Mesodermal cell (in vitro differentiated cells): ENCODE measurements at regions not wholly inside any gene's neighbourhood (a gene's known extent, or its start where the extent isn't known, plus 50 kb on each side); places are given as distances from the start of the nearest gene placed in this dataset.
"Not testable (repeated sequence)": the region's sequence is repeated elsewhere in the genome, so short reads cannot be mapped to it uniquely, and the experiment has no call there.

Experiments
- H3K27ac ChIP-seq: 2 replicates; pipeline ENCODE4 v1.7.0; 2013; ENCODE audit warnings: mild to moderate bottlenecking, low read depth, low read length, moderate library complexity; ENCODE audit not compliant: severe bottlenecking
- H3K36me3 ChIP-seq: 2 replicates; pipeline ENCODE4 v1.7.1; 2013; ENCODE audit warnings: mild to moderate bottlenecking, low read length, moderate library complexity; ENCODE audit not compliant: control insufficient read depth, insufficient read depth
- H3K4me1 ChIP-seq: one replicate; pipeline ENCODE4 v1.7.1; 2013; ENCODE audit warnings: mild to moderate bottlenecking, low read length; ENCODE audit not compliant: insufficient read depth, control insufficient read depth, poor library complexity, severe bottlenecking
- H3K4me3 ChIP-seq: 2 replicates; pipeline ENCODE4 v1.7.0; 2013; ENCODE audit warnings: low read length, control low read depth, mild to moderate bottlenecking; ENCODE audit not compliant: insufficient read depth, poor library complexity, severe bottlenecking; ENCODE audit errors: extremely low read depth
- H3K9me3 ChIP-seq: 2 replicates; pipeline ENCODE4 v1.7.1; 2013; ENCODE audit warnings: mild to moderate bottlenecking, low read length, moderate library complexity; ENCODE audit not compliant: control insufficient read depth
- WGBS, 2 experiments: methylation state at CpG; one replicate each; pipeline ENCODE4 v1.1.5; 2013; ENCODE audit warnings: missing lambda C conversion rate in 2 of 2; ENCODE audit not compliant: insufficient coverage in 2 of 2; 5-methylcytosine and 5-hydroxymethylcytosine counted together

- Histone ChIP-seq H3K9me3 (no peaks in the 10 kb centered on the region), H3K4me3 (no peak overlapping the region), H3K27ac (no peak overlapping the region), H3K4me1 (no peaks in the 10 kb centered on the region), H3K36me3 (no peaks in the 10 kb centered on the region)
- no CpG with 5 or more reads among the region's 1 CpG for whole genome bisulfite sequencing, 2 experiments
Observed at GRCh38 chr5:103741984-103742383, 179.4 kb upstream of the NUDT12 start.

- H3K36me3 ChIP-seq, H3K4me1 ChIP-seq, H3K9me3 ChIP-seq, H3K4me3 ChIP-seq, H3K27ac ChIP-seq: not testable (repeated sequence)
- WGBS, 2 experiments, result 95 to 97% methylated on average over 5 to 6 of the region's 8 CpGs
Observed at GRCh38 chr5:103736343-103736742, 173.8 kb upstream of the NUDT12 start.

- no peaks in the 10 kb centered on the region for H3K4me1 ChIP-seq
- peaks cover 13% of the 10 kb centered on the region for H3K9me3 ChIP-seq
- no peak overlapping the region for H3K4me3 ChIP-seq
- H3K27ac ChIP-seq, result no peak overlapping the region
- no peaks in the 10 kb centered on the region for H3K36me3 ChIP-seq
Observed at GRCh38 chr5:103724271-103724670, 161.7 kb upstream of the NUDT12 start.

DNA sequence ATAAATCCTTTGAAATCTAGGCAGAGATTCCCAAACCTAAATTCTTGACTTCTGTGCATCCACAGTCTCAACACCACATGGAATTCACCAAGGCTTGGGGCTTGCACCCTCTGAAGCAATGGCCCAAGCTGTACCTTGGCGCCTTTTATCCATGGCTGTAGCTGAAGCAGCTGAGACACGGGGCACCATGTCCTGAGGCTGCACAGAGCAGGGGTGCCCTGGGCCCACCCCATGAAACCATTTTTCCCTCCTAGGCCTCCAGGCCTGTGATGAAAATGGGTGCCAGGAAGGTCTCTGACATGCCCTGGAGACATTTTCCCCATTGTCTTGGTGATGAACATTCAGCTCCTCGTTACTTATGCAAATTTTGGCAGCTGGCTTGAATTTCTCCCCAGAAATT is 158.6 kb upstream of the NUDT12 start:
- Histone ChIP-seq H3K27ac (no peak overlapping the region), H3K4me3 (no peak overlapping the region), H3K9me3 (peaks cover 13% of the 10 kb centered on the region), H3K36me3 (no peaks in the 10 kb centered on the region), H3K4me1 (no peaks in the 10 kb centered on the region)
- WGBS, 2 experiments, result 84 to 100% methylated on average over 1 to 2 of the region's 3 CpGs

- Histone ChIP-seq H3K4me3 (no peak overlapping the region), H3K27ac (no peak overlapping the region), H3K4me1 (no peaks in the 10 kb centered on the region), H3K9me3 (peaks cover 13% of the 10 kb centered on the region), H3K36me3 (no peaks in the 10 kb centered on the region)
- 69 to 83% methylated on average over 1 of the region's 1 CpG for WGBS, 2 experiments
Observed at GRCh38 chr5:103718108-103718507, 155.5 kb upstream of the NUDT12 start.

- no peaks in the 10 kb centered on the region for H3K9me3 ChIP-seq
- H3K36me3 ChIP-seq, result no peaks in the 10 kb centered on the region
- H3K4me1 ChIP-seq, result no peaks in the 10 kb centered on the region
- H3K4me3 ChIP-seq, result no peak overlapping the region
- no peak overlapping the region for H3K27ac ChIP-seq
Observed at GRCh38 chr5:103708601-103709000, 146.0 kb upstream of the NUDT12 start.

- H3K4me3 ChIP-seq, result no peak overlapping the region
- 83 to 92% methylated on average over 1 to 4 of the region's 4 CpGs for WGBS, 2 experiments
- H3K36me3 ChIP-seq, result no peaks in the 10 kb centered on the region
Observed at GRCh38 chr5:103706939-103707682, 144.5 kb upstream of the NUDT12 start.

DNA sequence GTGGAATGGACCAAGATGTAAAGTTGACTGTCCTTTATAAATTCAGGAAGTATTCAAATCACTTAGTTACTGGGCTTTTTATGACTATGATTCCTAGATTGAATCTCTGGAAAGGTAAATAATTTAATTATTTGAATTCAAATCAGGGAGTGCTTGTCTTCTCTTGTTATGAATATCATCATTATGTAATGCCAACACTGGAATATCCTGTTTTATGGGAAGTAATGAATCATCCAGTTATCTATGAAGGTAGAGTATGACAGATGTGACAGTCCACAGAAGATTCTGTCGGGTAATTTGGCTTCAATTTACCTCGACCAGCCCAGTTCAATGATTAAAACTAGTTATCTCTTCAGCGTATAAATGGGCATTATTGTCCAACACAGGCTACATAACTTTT is 141.0 kb upstream of the NUDT12 start:
- H3K36me3 ChIP-seq, result no peaks in the 10 kb centered on the region
- H3K27ac ChIP-seq, result no peak overlapping the region
- 71% methylated on average over 2 of the region's 3 CpGs; no CpG with 5 or more reads in 1 of the 2 experiments for WGBS, 2 experiments
- H3K9me3 ChIP-seq, result no peaks in the 10 kb centered on the region
- no peaks in the 10 kb centered on the region for H3K4me1 ChIP-seq
- H3K4me3 ChIP-seq, result no peak overlapping the region

More at GRCh38 chr5:103706939-103707682, 144.5 kb upstream of the NUDT12 start:
- H3K4me1 ChIP-seq, result no peaks in the 10 kb centered on the region
- H3K27ac ChIP-seq, result no peak overlapping the region
- no peaks in the 10 kb centered on the region for H3K9me3 ChIP-seq

DNA sequence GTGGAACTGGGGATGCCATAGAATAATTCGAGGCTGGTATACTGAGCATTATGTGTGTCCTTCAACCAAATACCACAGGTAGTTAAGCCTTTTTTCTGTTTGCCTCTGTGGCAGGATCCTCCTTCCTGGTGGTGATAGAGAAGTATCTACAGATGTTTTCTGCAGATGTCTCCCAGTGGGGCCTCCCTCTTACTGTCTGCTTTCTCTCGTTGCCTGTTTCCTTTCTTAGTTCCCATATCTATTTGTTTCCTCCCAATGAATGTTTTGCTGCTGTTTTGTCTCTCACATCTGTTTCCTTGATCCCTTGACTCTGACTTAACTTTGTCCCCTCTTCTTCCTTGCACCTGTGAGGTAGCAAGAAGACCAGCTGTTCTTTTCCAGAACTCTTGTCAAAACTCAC is 130.9 kb upstream of the NUDT12 start:
- no peak overlapping the region for H3K4me3 ChIP-seq
- no peak overlapping the region for H3K27ac ChIP-seq
- no peaks in the 10 kb centered on the region for H3K36me3 ChIP-seq
- no peaks in the 10 kb centered on the region for H3K9me3 ChIP-seq
- no peaks in the 10 kb centered on the region for H3K4me1 ChIP-seq
- 80 to 83% methylated on average over 1 of the region's 2 CpGs for WGBS, 2 experiments

DNA sequence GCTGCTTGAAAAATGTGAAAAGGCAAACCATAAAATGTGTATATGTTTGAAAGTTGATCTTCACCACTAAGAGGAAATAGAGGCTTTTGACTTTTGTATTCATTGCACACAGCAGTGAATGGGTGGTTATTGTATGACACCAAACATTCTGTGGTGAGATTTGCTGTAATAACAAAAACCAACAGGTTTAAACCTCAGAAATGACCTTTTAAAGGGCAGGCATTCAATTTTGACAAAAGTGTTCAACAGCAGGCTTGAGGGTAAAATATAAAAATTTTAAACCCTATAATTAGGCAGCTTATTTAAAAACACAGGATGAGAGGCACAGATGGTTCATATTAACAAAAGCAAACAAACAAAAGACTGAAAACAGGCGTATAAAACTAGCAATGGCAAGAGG is 128.1 kb upstream of the NUDT12 start:
- Histone ChIP-seq H3K9me3 (no peaks in the 10 kb centered on the region), H3K27ac (no peak overlapping the region), H3K36me3 (no peaks in the 10 kb centered on the region), H3K4me3 (no peak overlapping the region), H3K4me1 (no peaks in the 10 kb centered on the region)
- WGBS, 2 experiments, result no CpG with 5 or more reads among the region's 1 CpG

DNA sequence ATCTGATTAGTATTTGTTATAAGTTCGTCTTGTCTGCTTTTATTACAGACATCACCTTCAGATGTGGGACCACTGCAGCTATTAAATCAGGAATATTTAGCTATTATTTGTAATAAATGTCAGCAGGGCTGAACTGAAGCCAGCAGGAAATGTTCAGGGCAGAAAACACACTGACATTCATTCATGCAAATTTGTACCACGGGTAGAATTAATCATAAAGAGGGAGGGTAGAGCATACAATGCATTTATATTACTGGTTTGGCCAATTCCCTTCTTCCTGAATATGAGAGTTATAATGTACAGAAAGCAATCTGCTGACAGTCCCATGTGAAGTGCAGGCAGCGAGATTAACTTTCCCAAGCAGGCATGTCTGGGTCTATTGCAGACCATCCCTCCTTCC is 117.3 kb upstream of the NUDT12 start:
- Histone ChIP-seq H3K36me3 (no peaks in the 10 kb centered on the region), H3K9me3 (no peaks in the 10 kb centered on the region), H3K27ac (no peak overlapping the region), H3K4me3 (no peak overlapping the region), H3K4me1 (no peaks in the 10 kb centered on the region)
- WGBS, 2 experiments, result 85 to 100% methylated on average over 1 of the region's 3 CpGs
